ENCODE measurements at regions not wholly inside any gene's neighbourhood (a gene's known extent, or its start where the extent isn't known, plus 50 kb on each side); places are given as distances from the start of the nearest gene placed in this dataset.

DNA sequence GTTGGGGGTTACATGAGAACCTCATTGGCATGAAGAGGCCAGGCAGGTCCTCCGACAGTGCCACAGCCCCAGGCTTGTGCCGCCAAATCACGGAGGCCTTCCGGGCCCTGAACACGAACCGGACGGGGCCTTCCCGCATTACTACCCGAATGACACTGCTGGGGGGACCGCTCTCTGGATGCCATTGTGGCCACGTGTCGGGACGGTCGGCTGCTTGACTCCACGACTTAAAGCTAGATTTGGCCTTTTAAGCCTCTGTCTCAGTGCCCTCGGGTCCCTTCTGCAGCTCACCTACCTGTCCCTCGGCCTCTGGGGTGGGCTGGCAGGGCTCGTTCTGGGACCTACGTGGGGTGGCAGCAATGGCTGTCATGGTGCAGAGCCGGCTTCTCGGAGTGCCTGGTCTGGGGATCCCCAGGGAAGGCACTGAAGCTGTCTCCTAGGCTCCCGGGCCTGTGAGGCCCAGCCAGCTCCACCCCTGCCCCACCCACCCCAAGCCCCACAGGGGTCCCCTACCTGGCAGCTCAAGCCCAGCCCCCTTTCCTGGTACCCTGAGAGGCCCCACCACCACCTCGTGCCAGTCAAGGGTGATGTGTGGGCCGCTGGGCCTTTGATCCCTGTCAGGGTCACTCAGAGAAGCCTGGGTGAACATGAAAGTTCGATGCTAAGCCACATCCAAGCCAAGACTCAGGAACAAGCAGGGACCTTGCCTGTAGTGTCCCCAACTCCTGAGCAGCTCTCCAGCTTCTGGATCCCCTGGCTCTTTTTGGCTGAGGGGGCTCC, 245.8 kb upstream of the SGCG start:
- no peak for DNase-seq (ENCODE audit: extremely low read depth, low read depth)
- no peak overlapping the region for H3K4me3 ChIP-seq (replicated peaks; ENCODE audit: low read depth, low read length)
- TF ChIP-seq, protein P1, sequence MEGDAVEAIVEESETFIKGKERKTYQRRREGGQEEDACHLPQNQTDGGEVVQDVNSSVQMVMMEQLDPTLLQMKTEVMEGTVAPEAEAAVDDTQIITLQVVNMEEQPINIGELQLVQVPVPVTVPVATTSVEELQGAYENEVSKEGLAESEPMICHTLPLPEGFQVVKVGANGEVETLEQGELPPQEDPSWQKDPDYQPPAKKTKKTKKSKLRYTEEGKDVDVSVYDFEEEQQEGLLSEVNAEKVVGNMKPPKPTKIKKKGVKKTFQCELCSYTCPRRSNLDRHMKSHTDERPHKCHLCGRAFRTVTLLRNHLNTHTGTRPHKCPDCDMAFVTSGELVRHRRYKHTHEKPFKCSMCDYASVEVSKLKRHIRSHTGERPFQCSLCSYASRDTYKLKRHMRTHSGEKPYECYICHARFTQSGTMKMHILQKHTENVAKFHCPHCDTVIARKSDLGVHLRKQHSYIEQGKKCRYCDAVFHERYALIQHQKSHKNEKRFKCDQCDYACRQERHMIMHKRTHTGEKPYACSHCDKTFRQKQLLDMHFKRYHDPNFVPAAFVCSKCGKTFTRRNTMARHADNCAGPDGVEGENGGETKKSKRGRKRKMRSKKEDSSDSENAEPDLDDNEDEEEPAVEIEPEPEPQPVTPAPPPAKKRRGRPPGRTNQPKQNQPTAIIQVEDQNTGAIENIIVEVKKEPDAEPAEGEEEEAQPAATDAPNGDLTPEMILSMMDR (IDR thresholded peaks at IDR 0.05; ENCODE audit: low read depth, low read length, missing control alignments) = no peak

DNA sequence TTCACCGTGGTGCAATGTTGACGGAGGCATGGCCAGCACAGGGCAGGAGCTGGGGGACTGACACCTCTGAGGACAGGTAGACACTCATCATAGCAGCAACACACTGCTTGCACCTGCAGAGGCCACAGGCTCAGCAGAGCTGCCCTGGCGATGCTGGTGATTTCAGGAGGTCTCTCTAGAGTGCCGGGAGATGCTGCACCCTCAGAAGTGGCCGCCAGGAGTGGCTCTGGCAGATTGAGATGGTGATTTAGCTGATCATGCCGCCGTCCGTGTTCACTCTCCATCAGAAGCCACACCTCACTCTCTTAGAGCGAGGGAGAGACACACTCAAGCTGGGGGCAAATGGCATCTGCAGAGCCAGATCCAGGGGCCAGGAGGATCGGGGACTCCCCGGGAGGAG, 244.6 kb upstream of the SGCG start:
- no peak for DNase-seq (ENCODE audit: extremely low read depth, low read depth)
- TF ChIP-seq, protein P1 (IDR thresholded peaks at IDR 0.05; ENCODE audit: low read depth, low read length, missing control alignments) = no peak
- H3K4me3 ChIP-seq (replicated peaks; ENCODE audit: low read depth, low read length) = no peak overlapping the region

DNA sequence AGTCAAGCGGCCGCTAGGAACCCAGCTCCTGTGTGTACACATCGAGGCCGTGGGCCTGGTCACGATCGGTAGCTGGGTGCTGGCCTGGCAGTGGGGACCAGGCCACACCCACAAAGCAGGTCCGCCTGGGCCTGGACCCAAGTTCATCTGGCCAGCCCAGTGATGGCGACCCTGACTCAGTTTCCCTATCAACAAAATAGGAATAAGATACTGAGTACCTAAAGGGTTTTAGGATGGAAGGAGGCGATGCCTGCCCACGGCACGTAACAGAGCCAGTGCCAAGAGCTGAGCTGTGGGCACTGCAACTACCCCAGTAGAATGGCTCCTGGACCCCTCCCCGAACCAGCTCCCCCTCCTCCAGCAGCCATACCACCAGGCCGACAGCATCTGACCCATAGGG, 243.5 kb upstream of the SGCG start:
- H3K4me3 ChIP-seq (replicated peaks; ENCODE audit: low read depth, low read length) = no peak overlapping the region
- TF ChIP-seq, protein P1 (IDR thresholded peaks at IDR 0.05; ENCODE audit: low read depth, low read length, missing control alignments) = no peak
- no peak for DNase-seq (ENCODE audit: extremely low read depth, low read depth)

DNA sequence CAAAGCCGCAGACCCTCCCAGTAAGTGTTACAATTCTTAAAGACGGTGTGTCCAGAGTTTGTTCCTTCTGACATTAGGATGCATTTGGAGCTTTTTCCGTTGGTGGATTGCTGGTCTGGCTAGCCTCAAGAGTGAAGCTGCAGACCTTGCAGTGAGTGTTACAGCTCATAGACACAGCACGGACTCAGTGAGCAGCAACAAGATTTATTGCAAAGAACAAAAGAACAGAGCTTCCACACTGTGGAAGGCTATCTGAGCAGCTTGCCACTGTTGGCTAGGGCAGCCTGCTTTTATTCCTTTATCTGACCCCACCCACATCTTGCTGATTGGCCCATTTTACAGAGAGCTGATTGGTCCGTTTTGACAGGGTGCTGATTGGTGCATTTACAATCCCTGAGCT, 242.8 kb upstream of the SGCG start:
- TF ChIP-seq, protein P1 (IDR thresholded peaks at IDR 0.05; ENCODE audit: low read depth, low read length, missing control alignments) = no peak
- no peak for DNase-seq (ENCODE audit: extremely low read depth, low read depth)

DNA sequence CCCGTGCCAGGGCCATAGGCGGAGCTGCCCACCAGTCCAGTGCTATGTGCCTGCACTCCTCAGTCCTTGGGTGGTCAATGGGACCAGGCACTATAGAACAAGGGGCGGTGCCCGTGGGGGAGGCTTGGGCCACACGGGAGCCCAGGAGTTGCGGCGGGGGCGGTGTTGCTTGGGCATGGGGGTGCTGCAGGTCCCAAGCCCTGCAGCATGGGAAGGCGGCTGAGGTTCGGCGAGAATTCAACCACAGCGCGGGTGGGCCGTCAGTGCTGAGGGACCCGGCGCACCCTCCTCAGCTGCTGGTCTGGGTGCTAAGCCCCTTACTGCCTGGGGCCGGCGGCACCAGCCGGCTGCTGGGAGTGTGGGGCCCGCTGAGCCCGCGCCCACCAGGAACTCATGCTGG, 242.2 kb upstream of the SGCG start:
- TF ChIP-seq, protein P1 (IDR thresholded peaks at IDR 0.05; ENCODE audit: low read depth, low read length, missing control alignments) = no peak
- DNase-seq (ENCODE audit: extremely low read depth, low read depth) = no peak
- no peak overlapping the region for H3K4me3 ChIP-seq (replicated peaks; ENCODE audit: low read depth, low read length)

More for the DNA sequence above, 242.8 kb upstream of the SGCG start:
- H3K4me3 ChIP-seq (replicated peaks; ENCODE audit: low read depth, low read length) = no peak overlapping the region

DNA sequence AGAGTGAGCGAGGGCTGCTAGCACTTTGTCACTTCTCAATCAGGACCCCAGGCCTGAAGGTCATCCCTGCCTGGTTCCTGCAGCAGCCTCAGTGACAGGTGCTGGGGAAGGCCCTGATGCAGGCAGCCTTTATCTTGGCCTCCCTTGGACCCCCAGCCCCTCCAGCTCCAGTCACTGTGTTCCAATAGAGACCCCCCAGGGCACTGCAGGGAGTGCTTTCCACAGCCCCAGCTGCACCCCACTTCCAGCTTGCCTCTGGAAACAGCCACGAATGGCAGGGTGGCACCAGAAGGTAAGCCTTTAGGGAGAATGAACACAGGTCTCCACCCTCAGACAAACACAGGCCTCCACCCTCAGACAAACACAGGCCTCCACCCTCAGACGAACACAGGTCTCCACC, 241.6 kb upstream of the SGCG start:
- no peak for DNase-seq (ENCODE audit: extremely low read depth, low read depth)
- H3K4me3 ChIP-seq (replicated peaks; ENCODE audit: low read depth, low read length) = no peak overlapping the region
- TF ChIP-seq, protein P1 (IDR thresholded peaks at IDR 0.05; ENCODE audit: low read depth, low read length, missing control alignments) = no peak
